HEK293T (cell line): ENCODE measurements at regions not wholly inside any gene's neighbourhood (a gene's known extent, or its start where the extent isn't known, plus 50 kb on each side); places are given as distances from the start of the nearest gene placed in this dataset.

ENCODE experiments used
- ARNT ChIP-seq: fragments of 450-650 bp; IDR thresholded peaks from 2 replicates; pipeline ENCODE4 v1.6.1; 2017; ENCODE audit warnings: mild to moderate bottlenecking
- BHLHE40 ChIP-seq: fragments of 450-650 bp; IDR thresholded peaks from 2 replicates; pipeline ENCODE4 v1.6.1; 2016; ENCODE audit warnings: mild to moderate bottlenecking, moderate library complexity, borderline replicate concordance
- ELF4 ChIP-seq: fragments of 450-650 bp; IDR thresholded peaks from 2 replicates; pipeline ENCODE4 v1.6.1; 2017; ENCODE audit warnings: antibody characterized with exemption
- FOXA1 ChIP-seq: fragments of 450-650 bp; IDR thresholded peaks from 2 replicates; pipeline ENCODE4 v1.6.1; 2016; ENCODE audit warnings: mild to moderate bottlenecking
- FOXM1 ChIP-seq: fragments of 450-650 bp; IDR thresholded peaks from 2 replicates; pipeline ENCODE4 v1.6.1; 2017; ENCODE audit warnings: mild to moderate bottlenecking, borderline replicate concordance
- L3MBTL2 ChIP-seq: fragments of 450-650 bp; conservative IDR thresholded peaks from 2 replicates; pipeline ENCODE4 v1.6.1; 2016; ENCODE audit warnings: mild to moderate bottlenecking
- NFRKB ChIP-seq: fragments of 450-650 bp; IDR thresholded peaks from 2 replicates; pipeline ENCODE4 v1.6.1; 2016; ENCODE audit warnings: mild to moderate bottlenecking, moderate library complexity
- PKNOX1 ChIP-seq: fragments of 450-650 bp; IDR thresholded peaks from 2 replicates; pipeline ENCODE4 v1.6.1; 2016
- SP1 ChIP-seq: fragments of 450-650 bp; IDR thresholded peaks from 2 replicates; pipeline ENCODE4 v1.6.1; 2017
- SUZ12 ChIP-seq: fragments of 450-650 bp; IDR thresholded peaks from 2 replicates; pipeline ENCODE4 v1.6.1; 2016; ENCODE audit warnings: mild to moderate bottlenecking
- TARDBP ChIP-seq: fragments of 450-650 bp; IDR thresholded peaks from 2 replicates; pipeline ENCODE4 v1.6.1; 2016
- ZNF384 ChIP-seq: fragments of 450-650 bp; IDR thresholded peaks from 2 replicates; pipeline ENCODE4 v1.6.1; 2016

DNA sequence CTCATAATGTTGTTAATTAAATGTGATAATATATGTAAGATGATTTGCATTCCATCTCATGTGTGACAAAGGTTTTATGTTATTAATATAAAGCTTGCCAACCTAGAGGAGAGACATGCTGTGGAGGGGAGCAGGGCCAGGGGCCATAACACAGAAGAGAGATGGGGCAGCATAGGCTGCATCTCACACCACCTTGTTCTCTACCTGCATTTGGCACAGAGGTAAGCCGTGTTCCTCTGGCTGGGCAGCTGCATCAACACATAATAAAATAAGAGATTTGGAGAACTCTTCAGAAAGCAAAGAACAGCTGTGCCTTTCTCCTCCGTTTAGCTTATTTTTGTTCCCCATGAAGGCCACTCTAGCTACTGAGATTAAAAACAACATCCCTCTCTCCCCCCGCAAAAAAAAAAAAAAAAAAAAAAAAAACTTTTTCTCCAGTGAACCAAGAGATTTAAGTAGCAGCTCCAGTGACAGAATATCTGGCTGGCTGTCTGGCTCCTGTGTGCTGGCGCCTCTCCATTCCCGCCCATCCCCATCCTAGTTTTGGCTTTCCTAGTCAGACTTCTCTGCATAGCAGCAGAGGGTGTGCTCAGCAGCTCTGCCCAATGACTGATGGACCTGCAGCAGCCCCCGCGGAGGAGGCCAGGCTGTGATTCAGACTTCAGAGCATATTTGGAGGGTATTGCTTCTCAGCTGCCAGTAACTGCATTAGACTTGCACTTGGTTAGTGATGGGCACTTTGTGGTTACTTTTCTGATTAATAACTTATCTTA lies 52.2 kb upstream of the STXBP5L start:
- TF ChIP-seq NFRKB (no peak), L3MBTL2 (no peak), BHLHE40 (no peak), ZNF384 (no peak), ARNT (no peak), FOXM1 (no peak), TARDBP (no peak), SP1 (no peak), SUZ12 (no peak), ELF4 (no peak), FOXA1 (no peak), PKNOX1 (no peak)
